Ectodermal cell (in vitro differentiated cells): ENCODE measurements at regions not wholly inside any gene's neighbourhood (a gene's known extent, or its start where the extent isn't known, plus 50 kb on each side); places are given as distances from the start of the nearest gene placed in this dataset.

Experiments used
- H3K27ac ChIP-seq: 2 replicates; pipeline ENCODE4 v1.7.0; 2013; ENCODE audit warnings: mild to moderate bottlenecking, low read depth, low read length; ENCODE audit not compliant: insufficient read depth, poor library complexity, severe bottlenecking
- H3K27me3 ChIP-seq: 2 replicates; pipeline ENCODE4 v1.7.0; 2013; ENCODE audit warnings: mild to moderate bottlenecking, low read length; ENCODE audit not compliant: insufficient read depth, control insufficient read depth, poor library complexity, severe bottlenecking
- H3K36me3 ChIP-seq: one replicate; pipeline ENCODE4 v1.7.0; 2013; ENCODE audit warnings: low read length; ENCODE audit not compliant: control insufficient read depth, insufficient read depth
- H3K4me1 ChIP-seq: one replicate; pipeline ENCODE4 v1.7.0; 2013; ENCODE audit warnings: low read length; ENCODE audit not compliant: control insufficient read depth, insufficient read depth
- H3K4me3 ChIP-seq: 2 replicates; pipeline ENCODE4 v1.7.0; 2013; ENCODE audit warnings: low read depth, low read length, control low read depth; ENCODE audit not compliant: insufficient read depth
- H3K9me3 ChIP-seq: 2 replicates; pipeline ENCODE4 v1.7.0; 2013; ENCODE audit warnings: mild to moderate bottlenecking, low read length, moderate library complexity; ENCODE audit not compliant: control insufficient read depth
- WGBS, 2 experiments: methylation state at CpG; one replicate each; pipeline ENCODE4 v1.1.7; 2013; ENCODE audit warnings: missing lambda C conversion rate in 2 of 2; 5-methylcytosine and 5-hydroxymethylcytosine counted together

- no peak overlapping the region for H3K27ac ChIP-seq
Observed at GRCh38 chr5:96094904-96095303, 133.3 kb upstream of the ELL2 start.

DNA sequence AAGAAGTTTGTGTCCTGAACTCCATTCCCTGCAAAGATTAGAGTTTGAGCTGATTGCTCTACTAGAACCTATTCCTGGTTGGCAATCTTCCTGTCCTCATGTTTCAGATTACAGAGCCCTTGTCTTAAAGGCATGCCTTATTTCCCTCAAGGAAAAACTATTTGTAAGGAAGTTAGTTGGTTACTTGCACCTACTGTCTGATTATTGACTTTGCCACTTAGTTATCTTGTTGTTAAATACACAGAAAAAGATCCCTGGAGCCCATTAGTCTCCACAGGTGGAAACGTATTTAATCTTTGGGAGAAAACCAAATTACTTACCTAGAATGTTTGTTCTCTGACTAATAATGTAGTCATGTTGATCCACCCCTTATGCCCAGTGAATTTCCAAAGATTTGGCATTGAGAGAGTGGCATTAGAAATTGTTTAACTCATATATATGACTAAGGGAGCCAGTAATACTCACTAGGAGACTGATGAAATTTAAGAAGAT, 132.3 kb upstream of the ELL2 start:
- Histone ChIP-seq H3K27me3 (no peaks in the 10 kb centered on the region), H3K36me3 (no peaks in the 10 kb centered on the region), H3K9me3 (no peaks in the 10 kb centered on the region), H3K27ac (no peak overlapping the region), H3K4me3 (no peak overlapping the region), H3K4me1 (peaks cover under 1% of the 10 kb centered on the region)
- WGBS, 2 experiments = 89% methylated on average over 1 of the region's 1 CpG; no CpG with 5 or more reads in 1 of the 2 experiments

More at GRCh38 chr5:96094904-96095303, 133.3 kb upstream of the ELL2 start:
- Histone ChIP-seq H3K4me3 (no peak overlapping the region), H3K27me3 (no peaks in the 10 kb centered on the region), H3K9me3 (no peaks in the 10 kb centered on the region), H3K36me3 (no peaks in the 10 kb centered on the region), H3K4me1 (no peaks in the 10 kb centered on the region)

GRCh38 chr5:96093340-96093739, 131.7 kb upstream of the ELL2 start:
- H3K27ac ChIP-seq = no peak overlapping the region
- no peaks in the 10 kb centered on the region for H3K36me3 ChIP-seq
- 93 to 94% methylated on average over 3 of the region's 3 CpGs for WGBS, 2 experiments
- H3K9me3 ChIP-seq = no peaks in the 10 kb centered on the region
- H3K4me1 ChIP-seq = peaks cover 6% of the 10 kb centered on the region
- no peaks in the 10 kb centered on the region for H3K27me3 ChIP-seq
- H3K4me3 ChIP-seq = no peak overlapping the region

DNA sequence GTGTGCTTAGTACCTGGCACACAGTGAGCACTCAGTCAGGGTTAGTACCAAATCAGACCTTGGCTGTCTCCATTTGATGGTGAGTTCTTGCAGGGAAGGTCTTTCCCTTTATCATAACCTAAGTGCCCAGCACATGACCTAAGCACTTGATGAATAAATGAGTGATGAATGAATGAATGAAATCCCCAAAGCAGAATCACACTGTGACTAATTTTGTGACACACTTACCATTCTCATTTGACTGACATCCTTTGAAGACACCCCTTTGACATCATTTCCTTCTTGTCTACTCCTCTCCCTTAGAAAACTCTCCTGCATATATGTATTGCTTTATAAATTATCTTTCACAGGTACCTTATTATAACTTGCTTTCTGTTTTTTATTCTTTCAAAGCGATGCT, 130.2 kb upstream of the ELL2 start:
- no peaks in the 10 kb centered on the region for H3K36me3 ChIP-seq
- no peak overlapping the region for H3K4me3 ChIP-seq
- no peak overlapping the region for H3K27ac ChIP-seq
- H3K9me3 ChIP-seq = no peaks in the 10 kb centered on the region
- H3K4me1 ChIP-seq = peaks cover 11% of the 10 kb centered on the region
- no CpG with 5 or more reads among the region's 1 CpG for WGBS, 2 experiments
- no peaks in the 10 kb centered on the region for H3K27me3 ChIP-seq

DNA sequence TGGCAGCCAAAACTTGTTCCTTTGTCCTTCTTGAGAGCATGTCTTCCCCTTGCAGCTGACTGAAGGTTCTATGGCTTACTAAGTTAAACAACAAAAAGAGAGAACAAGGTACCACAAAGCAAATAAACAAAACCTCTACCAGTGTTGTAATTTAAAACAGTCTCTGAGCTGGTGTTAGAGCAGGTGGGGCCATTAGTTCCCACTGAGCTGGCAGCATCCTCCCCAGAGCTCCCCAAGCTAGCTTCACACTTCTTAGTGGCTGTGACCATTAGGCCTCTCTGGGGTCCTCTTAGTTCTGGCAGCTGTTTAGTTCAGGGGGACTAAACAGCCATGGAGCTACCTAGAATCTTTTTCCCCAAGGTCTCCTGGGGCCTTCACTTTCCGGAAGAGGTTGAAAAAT, 128.6 kb upstream of the ELL2 start:
- Histone ChIP-seq H3K4me3 (no peak overlapping the region), H3K4me1 (peaks cover 11% of the 10 kb centered on the region), H3K9me3 (no peaks in the 10 kb centered on the region), H3K36me3 (no peaks in the 10 kb centered on the region), H3K27me3 (no peaks in the 10 kb centered on the region), H3K27ac (no peak overlapping the region)
- WGBS, 2 experiments = 100% methylated on average over 1 of the region's 1 CpG; no CpG with 5 or more reads in 1 of the 2 experiments

GRCh38 chr5:96088706-96089498, 127.3 kb upstream of the ELL2 start:
- WGBS, 2 experiments = 88 to 91% methylated on average over 4 of the region's 4 CpGs
- Histone ChIP-seq H3K27ac (no peak overlapping the region), H3K27me3 (no peaks in the 10 kb centered on the region), H3K4me1 (peaks cover 11% of the 10 kb centered on the region), H3K4me3 (no peak overlapping the region), H3K36me3 (no peaks in the 10 kb centered on the region), H3K9me3 (no peaks in the 10 kb centered on the region)

GRCh38 chr5:96087939-96088338, 126.3 kb upstream of the ELL2 start:
- WGBS, 2 experiments = 53 to 64% methylated on average over 2 of the region's 3 CpGs
- Histone ChIP-seq H3K27me3 (no peaks in the 10 kb centered on the region), H3K36me3 (no peaks in the 10 kb centered on the region), H3K4me1 (peaks cover 11% of the 10 kb centered on the region), H3K4me3 (no peak overlapping the region), H3K9me3 (no peaks in the 10 kb centered on the region), H3K27ac (no peak overlapping the region)

GRCh38 chr5:96084874-96085506, 123.3 kb upstream of the ELL2 start:
- no peak overlapping the region for H3K27ac ChIP-seq
- H3K4me3 ChIP-seq = no peak overlapping the region
- no peaks in the 10 kb centered on the region for H3K27me3 ChIP-seq
- no peaks in the 10 kb centered on the region for H3K9me3 ChIP-seq
- H3K36me3 ChIP-seq = no peaks in the 10 kb centered on the region
- peaks cover 11% of the 10 kb centered on the region for H3K4me1 ChIP-seq
- 88 to 95% methylated on average over 1 of the region's 2 CpGs for WGBS, 2 experiments

DNA sequence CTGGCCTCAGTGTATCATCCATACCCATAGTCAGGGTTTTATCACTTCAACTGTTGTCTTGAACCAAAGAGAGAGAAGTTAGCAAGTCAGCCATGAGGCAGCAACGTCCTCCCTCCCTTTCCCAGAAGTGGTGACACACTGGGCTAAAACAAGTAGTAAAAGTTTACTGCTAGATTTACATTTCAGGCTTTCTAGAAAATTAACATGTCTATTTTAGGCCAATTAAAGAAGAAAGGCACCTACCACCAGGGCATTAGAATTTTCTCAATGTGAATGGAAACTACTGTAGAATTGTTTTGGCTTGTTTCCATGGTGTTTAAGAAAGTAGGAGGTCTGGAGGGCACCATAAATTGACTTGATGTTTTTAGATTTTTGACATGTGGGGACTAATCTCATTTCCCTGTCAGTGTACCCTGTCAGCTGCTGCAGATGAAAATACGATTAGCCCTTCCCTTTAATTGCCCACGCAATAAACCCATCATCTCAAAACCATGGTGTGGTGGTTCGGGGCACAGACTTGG, 121.8 kb upstream of the ELL2 start:
- Histone ChIP-seq H3K36me3 (no peaks in the 10 kb centered on the region), H3K4me3 (no peak overlapping the region), H3K4me1 (peaks cover 6% of the 10 kb centered on the region), H3K9me3 (no peaks in the 10 kb centered on the region), H3K27ac (no peak overlapping the region), H3K27me3 (no peaks in the 10 kb centered on the region)
- 56 to 62% methylated on average over 3 to 4 of the region's 4 CpGs for WGBS, 2 experiments

DNA sequence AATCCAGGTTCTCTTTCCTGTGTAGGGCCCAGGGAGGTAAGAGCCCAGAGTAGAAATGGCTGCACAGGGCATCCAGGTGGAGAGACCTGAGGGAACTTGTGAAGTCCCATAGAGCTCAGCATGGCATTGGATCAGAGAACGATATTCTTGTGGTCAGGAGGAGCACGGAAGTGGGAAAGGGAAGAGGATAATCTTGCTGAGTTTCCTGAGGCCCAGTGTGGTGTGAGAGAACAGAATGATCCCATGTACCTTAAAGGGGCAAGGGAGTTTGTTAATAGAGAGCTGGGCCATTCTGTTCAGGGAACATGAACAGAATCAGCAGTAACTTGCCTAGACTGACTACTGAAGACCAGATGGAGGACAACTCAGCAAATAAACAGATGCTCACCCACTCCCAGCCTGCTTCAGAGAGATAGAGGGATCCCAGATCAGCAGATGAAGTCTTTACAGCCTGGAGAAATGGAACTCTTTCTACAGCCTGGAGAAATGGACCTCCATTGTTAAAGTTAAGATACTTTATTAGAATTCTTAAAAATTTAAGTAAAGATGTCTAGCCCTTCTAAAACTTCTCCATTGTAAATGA, 119.7 kb upstream of the ELL2 start:
- WGBS, 2 experiments = 91 to 95% methylated on average over 2 of the region's 2 CpGs
- H3K4me3 ChIP-seq = no peak overlapping the region
- H3K36me3 ChIP-seq = no peaks in the 10 kb centered on the region
- no peaks in the 10 kb centered on the region for H3K4me1 ChIP-seq
- H3K9me3 ChIP-seq = no peaks in the 10 kb centered on the region
- H3K27me3 ChIP-seq = no peaks in the 10 kb centered on the region
- H3K27ac ChIP-seq = no peak overlapping the region
